ENCODE measurements at regions not wholly inside any gene's neighbourhood (a gene's known extent, or its start where the extent isn't known, plus 50 kb on each side); places are given as distances from the start of the nearest gene placed in this dataset.

GRCh38 chr13:33466262-33466661, 180.7 kb upstream of the STARD13 start:
- no peak for DNase-seq (ENCODE audit: low spot score)
- no peaks in the 10 kb centered on the region for H3K27me3 Mint-ChIP-seq (ENCODE audit: low read depth)
- H3K4me3 Mint-ChIP-seq (ENCODE audit: low read depth), result no peak overlapping the region
- no peak overlapping the region for H3K27ac Mint-ChIP-seq
- H3K9me3 Mint-ChIP-seq, result peaks cover 3% of the 10 kb centered on the region
- no peaks in the 10 kb centered on the region for H3K4me1 Mint-ChIP-seq (ENCODE audit: low read depth)
- intact Hi-C loops (cut with micrococcal nuclease), result no loop called here
- no peaks in the 10 kb centered on the region for H3K36me3 Mint-ChIP-seq (ENCODE audit: low read depth)

DNA sequence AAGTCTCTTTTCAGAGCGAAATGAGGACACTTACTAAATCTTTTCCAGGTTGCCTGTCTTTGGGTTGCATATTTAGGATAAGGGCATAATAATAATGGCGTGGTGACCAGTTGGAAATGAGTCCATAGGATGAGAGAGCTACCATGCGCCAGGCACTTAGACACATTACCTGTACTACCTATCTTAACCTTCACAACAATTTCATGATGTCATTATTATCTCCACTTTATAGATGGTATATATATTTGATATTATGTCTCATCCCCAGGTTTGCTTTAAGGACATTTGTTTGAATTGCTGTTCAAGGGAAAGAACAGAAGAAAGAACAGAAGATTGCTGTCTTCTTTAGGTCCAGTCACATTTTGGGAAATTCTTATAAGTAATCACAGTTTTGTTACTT, 182.0 kb upstream of the STARD13 start:
- Mint-ChIP-seq H3K4me3 (ENCODE audit: low read depth) (no peak overlapping the region), H3K9me3 (peaks cover 3% of the 10 kb centered on the region), H3K27me3 (ENCODE audit: low read depth) (no peaks in the 10 kb centered on the region), H3K36me3 (ENCODE audit: low read depth) (no peaks in the 10 kb centered on the region), H3K27ac (no peak overlapping the region), H3K4me1 (ENCODE audit: low read depth) (no peaks in the 10 kb centered on the region)
- intact Hi-C loops (cut with micrococcal nuclease), result no loop called here
- no peak for DNase-seq (ENCODE audit: low spot score)

- no peak overlapping the region for H3K4me3 Mint-ChIP-seq (ENCODE audit: low read depth)
- DNase-seq (ENCODE audit: low spot score), result no peak
- no peaks in the 10 kb centered on the region for H3K4me1 Mint-ChIP-seq (ENCODE audit: low read depth)
- intact Hi-C loops (cut with micrococcal nuclease), result no loop called here
- H3K27me3 Mint-ChIP-seq (ENCODE audit: low read depth), result no peaks in the 10 kb centered on the region
- H3K36me3 Mint-ChIP-seq (ENCODE audit: low read depth), result no peaks in the 10 kb centered on the region
- no peak overlapping the region for H3K27ac Mint-ChIP-seq
- H3K9me3 Mint-ChIP-seq, result no peaks in the 10 kb centered on the region
Observed at GRCh38 chr13:33471204-33471603, 185.6 kb upstream of the STARD13 start.

DNA sequence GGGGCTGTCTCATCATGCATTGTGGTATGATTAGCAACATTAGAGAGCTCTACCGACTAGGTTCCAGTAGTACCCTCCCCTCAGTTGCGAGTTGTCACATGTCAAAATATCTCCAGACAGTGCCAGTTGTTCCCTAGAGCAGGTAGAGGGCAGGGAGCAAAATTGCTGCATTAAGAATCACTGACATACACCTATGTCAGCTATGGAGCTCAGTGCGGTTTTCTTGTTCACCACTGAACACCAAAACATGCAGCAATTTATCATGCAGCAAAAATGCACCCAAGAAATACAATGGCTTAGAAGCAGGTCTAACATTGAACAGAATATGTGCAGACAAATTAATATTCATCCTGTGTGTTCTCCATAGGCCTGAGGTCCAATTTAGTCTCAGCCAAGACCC, 186.9 kb upstream of the STARD13 start:
- Mint-ChIP-seq H3K27ac (no peak overlapping the region), H3K9me3 (peaks cover 7% of the 10 kb centered on the region), H3K36me3 (ENCODE audit: low read depth) (no peaks in the 10 kb centered on the region), H3K27me3 (ENCODE audit: low read depth) (no peaks in the 10 kb centered on the region), H3K4me3 (ENCODE audit: low read depth) (no peak overlapping the region), H3K4me1 (ENCODE audit: low read depth) (no peaks in the 10 kb centered on the region)
- DNase-seq (ENCODE audit: low spot score), result no peak
- intact Hi-C loops (cut with micrococcal nuclease), result no loop called here

- Mint-ChIP-seq H3K27me3 (ENCODE audit: low read depth) (no peaks in the 10 kb centered on the region), H3K36me3 (ENCODE audit: low read depth) (no peaks in the 10 kb centered on the region), H3K9me3 (peaks cover 15% of the 10 kb centered on the region), H3K27ac (no peak overlapping the region), H3K4me1 (ENCODE audit: low read depth) (no peaks in the 10 kb centered on the region), H3K4me3 (ENCODE audit: low read depth) (no peak overlapping the region)
- DNase-seq (ENCODE audit: low spot score), result no peak
- intact Hi-C loops (cut with micrococcal nuclease), result no loop called here
Observed at GRCh38 chr13:33479105-33479504, 193.6 kb upstream of the STARD13 start.

DNA sequence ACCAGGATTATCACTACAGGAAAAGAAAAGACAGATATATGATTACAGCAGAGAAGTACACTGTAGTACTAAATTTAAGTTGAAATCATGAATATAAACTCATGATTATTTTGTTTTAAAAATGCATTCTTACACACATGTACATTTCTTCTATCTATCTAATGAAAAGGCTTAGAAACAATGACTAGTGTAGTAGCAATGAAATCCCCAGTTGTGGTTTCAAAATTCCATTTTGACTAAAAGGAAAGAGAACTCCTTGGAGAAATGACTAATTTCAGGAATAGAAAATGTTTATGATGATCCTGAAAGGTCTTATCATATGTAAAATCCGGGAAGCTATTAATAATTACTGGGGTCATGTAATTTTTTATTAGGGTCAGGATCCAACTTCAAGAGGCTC, 195.0 kb upstream of the STARD13 start:
- Mint-ChIP-seq H3K27me3 (ENCODE audit: low read depth) (no peaks in the 10 kb centered on the region), H3K36me3 (ENCODE audit: low read depth) (no peaks in the 10 kb centered on the region), H3K27ac (no peak overlapping the region), H3K4me3 (ENCODE audit: low read depth) (no peak overlapping the region), H3K9me3 (peaks cover 15% of the 10 kb centered on the region), H3K4me1 (ENCODE audit: low read depth) (no peaks in the 10 kb centered on the region)
- DNase-seq (ENCODE audit: low spot score), result no peak
- intact Hi-C loops (cut with micrococcal nuclease), result no loop called here

GRCh38 chr13:33483471-33483870, 197.9 kb upstream of the STARD13 start:
- H3K4me3 Mint-ChIP-seq (ENCODE audit: low read depth), result no peak overlapping the region
- intact Hi-C loops (cut with micrococcal nuclease), result no loop called here
- H3K27ac Mint-ChIP-seq, result no peak overlapping the region
- peaks cover 4% of the 10 kb centered on the region for H3K27me3 Mint-ChIP-seq (ENCODE audit: low read depth)
- H3K4me1 Mint-ChIP-seq (ENCODE audit: low read depth), result no peaks in the 10 kb centered on the region
- no peaks in the 10 kb centered on the region for H3K9me3 Mint-ChIP-seq
- H3K36me3 Mint-ChIP-seq (ENCODE audit: low read depth), result no peaks in the 10 kb centered on the region
- no peak for DNase-seq (ENCODE audit: low spot score)

GRCh38 chr13:33485247-33485646, 199.7 kb upstream of the STARD13 start:
- H3K4me1 Mint-ChIP-seq (ENCODE audit: low read depth), result no peaks in the 10 kb centered on the region
- no peaks in the 10 kb centered on the region for H3K9me3 Mint-ChIP-seq
- H3K27ac Mint-ChIP-seq, result no peak overlapping the region
- no peak for DNase-seq (ENCODE audit: low spot score)
- H3K36me3 Mint-ChIP-seq (ENCODE audit: low read depth), result no peaks in the 10 kb centered on the region
- intact Hi-C loops (cut with micrococcal nuclease), result no loop called here
- peaks cover 4% of the 10 kb centered on the region for H3K27me3 Mint-ChIP-seq (ENCODE audit: low read depth)
- no peak overlapping the region for H3K4me3 Mint-ChIP-seq (ENCODE audit: low read depth)

DNA sequence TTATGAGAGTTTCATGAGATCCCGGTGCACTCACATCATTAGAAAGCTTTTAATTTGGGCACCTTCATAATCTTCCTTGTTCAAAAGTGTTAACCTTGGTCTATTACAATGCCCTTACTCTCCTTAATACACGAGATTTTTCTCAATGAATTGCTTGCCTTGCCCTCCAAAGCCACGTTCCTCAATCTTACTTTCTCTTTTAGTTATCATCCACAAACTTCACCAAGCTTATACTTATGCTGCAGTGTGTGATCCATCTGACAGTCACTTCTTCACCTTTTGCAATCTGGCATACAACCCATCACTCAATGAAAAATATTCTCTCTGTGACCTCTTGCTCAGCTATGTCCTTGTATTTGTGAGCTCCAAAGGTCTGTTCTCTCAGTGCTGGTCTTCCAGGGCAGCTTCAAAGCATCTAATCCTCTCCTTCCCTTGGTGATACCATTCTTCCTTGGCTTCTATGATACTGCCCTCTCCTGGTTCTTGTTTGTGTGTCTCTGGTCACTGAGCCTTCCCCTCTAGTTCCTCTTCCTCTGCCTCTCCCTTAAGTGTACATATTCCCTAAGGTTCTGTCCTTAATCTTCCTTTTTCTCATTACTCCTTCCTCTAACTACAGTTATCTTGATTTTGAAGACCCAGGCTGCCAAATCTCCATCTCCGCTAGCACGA, 202.2 kb upstream of the STARD13 start:
- H3K36me3 Mint-ChIP-seq (ENCODE audit: low read depth), result no peaks in the 10 kb centered on the region
- intact Hi-C loops (cut with micrococcal nuclease), result no loop called here
- DNase-seq (ENCODE audit: low spot score), result no peak
- no peak overlapping the region for H3K27ac Mint-ChIP-seq
- no peaks in the 10 kb centered on the region for H3K4me1 Mint-ChIP-seq (ENCODE audit: low read depth)
- H3K9me3 Mint-ChIP-seq, result no peaks in the 10 kb centered on the region
- H3K4me3 Mint-ChIP-seq (ENCODE audit: low read depth), result no peak overlapping the region
- H3K27me3 Mint-ChIP-seq (ENCODE audit: low read depth), result peaks cover 4% of the 10 kb centered on the region

GRCh38 chr13:33489563-33489962, 204.0 kb upstream of the STARD13 start:
- Mint-ChIP-seq H3K27ac (no peak overlapping the region), H3K9me3 (no peaks in the 10 kb centered on the region), H3K4me1 (ENCODE audit: low read depth) (no peaks in the 10 kb centered on the region), H3K36me3 (ENCODE audit: low read depth) (no peaks in the 10 kb centered on the region), H3K27me3 (ENCODE audit: low read depth) (peaks cover 4% of the 10 kb centered on the region), H3K4me3 (ENCODE audit: low read depth) (no peak overlapping the region)
- no peak for DNase-seq (ENCODE audit: low spot score)
- intact Hi-C loops (cut with micrococcal nuclease), result no loop called here

DNA sequence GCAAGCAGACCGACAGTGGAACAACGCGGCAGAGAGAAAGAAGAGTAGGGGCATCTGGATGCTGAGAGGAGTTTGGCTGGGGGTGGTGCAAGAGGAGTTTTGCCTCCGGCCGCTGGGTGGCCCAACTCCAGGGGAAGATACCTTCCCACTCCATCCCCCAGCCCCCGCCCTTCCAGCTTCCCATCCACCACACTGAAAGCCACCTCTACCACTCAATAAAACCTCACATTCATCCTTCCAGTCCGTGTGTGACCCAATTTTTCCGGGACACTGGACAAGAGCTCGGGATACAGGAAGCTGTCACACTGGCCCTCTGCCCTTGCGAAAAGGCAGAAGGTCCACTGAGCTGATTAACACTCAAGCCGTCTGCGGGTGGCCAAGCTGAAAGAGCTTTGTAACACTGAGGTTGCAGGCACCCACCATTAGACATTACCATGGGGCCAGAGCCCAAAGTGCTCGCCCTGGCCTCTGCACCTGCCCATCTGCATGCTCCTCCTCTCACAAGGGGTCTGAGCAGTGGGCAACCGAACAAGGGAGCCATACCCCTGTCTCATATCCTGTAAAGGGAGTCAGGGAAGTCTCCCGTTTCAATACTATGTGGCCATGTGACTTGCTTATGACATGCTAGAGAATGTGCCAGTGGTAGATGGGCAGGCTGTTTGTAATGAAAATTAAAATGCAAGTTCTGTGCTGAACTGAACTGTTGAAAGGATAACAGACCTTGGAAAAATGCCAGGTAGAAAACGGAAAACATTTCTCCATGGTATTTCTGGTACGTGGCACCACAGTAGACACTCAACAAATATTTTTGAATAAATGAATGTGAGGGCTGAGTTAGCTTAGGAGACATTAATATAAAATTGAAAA, 205.1 kb upstream of the STARD13 start:
- intact Hi-C loops (cut with micrococcal nuclease), result no loop called here
- H3K4me3 Mint-ChIP-seq (ENCODE audit: low read depth), result no peak overlapping the region

GRCh38 chr13:33493672-33494365, 208.3 kb upstream of the STARD13 start:
- Mint-ChIP-seq H3K27me3 (ENCODE audit: low read depth) (peaks cover 7% of the 10 kb centered on the region), H3K27ac (no peak overlapping the region), H3K36me3 (ENCODE audit: low read depth) (no peaks in the 10 kb centered on the region), H3K4me3 (ENCODE audit: low read depth) (no peak overlapping the region), H3K9me3 (no peaks in the 10 kb centered on the region), H3K4me1 (ENCODE audit: low read depth) (peaks cover 4% of the 10 kb centered on the region)
- no peak for DNase-seq (ENCODE audit: low spot score)
- intact Hi-C loops (cut with micrococcal nuclease), result no loop called here

More for the DNA sequence above, 205.1 kb upstream of the STARD13 start:
- H3K27me3 Mint-ChIP-seq (ENCODE audit: low read depth), result peaks cover 4% of the 10 kb centered on the region
- H3K27ac Mint-ChIP-seq, result no peak overlapping the region
- DNase-seq (ENCODE audit: low spot score), result no peak
- no peaks in the 10 kb centered on the region for H3K36me3 Mint-ChIP-seq (ENCODE audit: low read depth)
- H3K4me1 Mint-ChIP-seq (ENCODE audit: low read depth), result peaks cover 4% of the 10 kb centered on the region
- no peaks in the 10 kb centered on the region for H3K9me3 Mint-ChIP-seq

Measured in activated T-helper 2 cell treated with anti-CD3 and anti-CD28 coated beads, Interferon-gamma antibody, Interleukin-2, Interleukin-4, amounts not matched to agents 10 μg/mL and 5 μg/mL and 100 μg/mL, durations not matched to agents 14 hours and 24 hours and 36 hours (primary cell).